SJSA1 (cell line): ENCODE measurements at regions not wholly inside any gene's neighbourhood (a gene's known extent, or its start where the extent isn't known, plus 50 kb on each side); places are given as distances from the start of the nearest gene placed in this dataset.
A peak's percentile ranks its signal among the peaks of the same experiment; 100 is the strongest.
"Not testable (repeated sequence)": the region's sequence is repeated elsewhere in the genome, so short reads cannot be mapped to it uniquely, and the experiment has no call there.

Experiments
- DNase-seq, 2 experiments: peaks; one replicate each; pipeline ENCODE4 v3.0.0-alpha.2; 2015 to 2020; ENCODE audit warnings: low spot score in 2 of 2, low read depth in 1 of 2
- H3K27ac ChIP-seq: fragments of 250-450 bp; sonication (Bioruptor Pico); 2 replicates; pipeline ENCODE4 v1.5.1; 2020; ENCODE audit warnings: mild to moderate bottlenecking, moderate library complexity
- H3K27me3 ChIP-seq: fragments of 250-450 bp; sonication (Bioruptor Pico); replicated peaks from 2 replicates; pipeline ENCODE4 v1.5.1; 2020; ENCODE audit warnings: mild to moderate bottlenecking, moderate library complexity
- H3K36me3 ChIP-seq: fragments of 250-450 bp; sonication (Bioruptor Pico); 2 replicates; pipeline ENCODE4 v1.5.1; 2020; ENCODE audit warnings: mild to moderate bottlenecking
- H3K4me1 ChIP-seq: fragments of 250-450 bp; sonication (Bioruptor Pico); replicated peaks from 2 replicates; pipeline ENCODE4 v1.6.1; 2021; ENCODE audit warnings: mild to moderate bottlenecking
- H3K4me3 ChIP-seq: fragments of 250-450 bp; sonication (Bioruptor Pico); 2 replicates; pipeline ENCODE4 v1.5.1; 2020; ENCODE audit warnings: mild to moderate bottlenecking
- H3K9me3 ChIP-seq: fragments of 250-450 bp; sonication (Bioruptor Pico); replicated peaks from 2 replicates; pipeline ENCODE4 v1.5.1; 2020; ENCODE audit warnings: mild to moderate bottlenecking

DNA sequence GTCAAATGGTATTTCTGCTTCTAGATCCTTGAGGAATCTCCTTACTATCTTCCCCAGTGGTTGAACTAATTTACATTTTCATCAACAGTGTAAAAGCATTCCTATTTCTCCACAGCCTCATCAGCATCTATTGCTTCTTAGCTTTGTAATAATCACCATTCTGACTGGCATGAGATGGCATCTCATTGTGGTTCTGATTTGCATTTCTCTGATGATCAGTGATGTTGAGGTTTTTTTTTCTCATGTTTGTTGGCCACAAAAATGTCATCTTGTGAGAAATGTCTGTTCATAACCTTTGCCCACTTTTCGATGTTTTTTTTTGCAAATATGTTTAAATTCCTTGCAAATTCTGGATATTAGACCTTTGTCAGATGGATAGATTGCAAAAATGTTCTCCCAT, 797.3 kb downstream of the KCNA4 start:
- H3K4me3 ChIP-seq, H3K4me1 ChIP-seq, H3K9me3 ChIP-seq, DNase-seq, H3K36me3 ChIP-seq, H3K27ac ChIP-seq, H3K27me3 ChIP-seq: not testable (repeated sequence)

DNA sequence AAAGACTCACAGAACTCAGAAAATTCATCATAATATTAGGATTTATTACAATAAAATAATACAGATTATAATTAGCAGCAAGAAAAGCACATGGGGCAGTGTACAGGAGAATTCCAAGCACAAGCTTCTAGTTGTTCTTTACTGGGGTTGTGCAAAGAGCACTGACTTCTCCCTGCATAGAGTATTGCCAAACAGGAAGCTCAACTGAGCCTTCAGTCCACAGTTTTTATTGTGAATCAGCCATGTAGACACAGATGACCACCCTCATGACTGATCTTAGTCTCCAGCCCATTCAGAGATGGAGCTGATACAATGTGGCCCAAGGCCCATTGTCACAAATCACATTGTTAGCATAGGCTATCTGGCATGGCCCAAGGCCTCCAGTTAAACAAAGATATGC, 798.9 kb downstream of the KCNA4 start:
- H3K36me3 ChIP-seq, result no peaks in the 10 kb centered on the region

DNA sequence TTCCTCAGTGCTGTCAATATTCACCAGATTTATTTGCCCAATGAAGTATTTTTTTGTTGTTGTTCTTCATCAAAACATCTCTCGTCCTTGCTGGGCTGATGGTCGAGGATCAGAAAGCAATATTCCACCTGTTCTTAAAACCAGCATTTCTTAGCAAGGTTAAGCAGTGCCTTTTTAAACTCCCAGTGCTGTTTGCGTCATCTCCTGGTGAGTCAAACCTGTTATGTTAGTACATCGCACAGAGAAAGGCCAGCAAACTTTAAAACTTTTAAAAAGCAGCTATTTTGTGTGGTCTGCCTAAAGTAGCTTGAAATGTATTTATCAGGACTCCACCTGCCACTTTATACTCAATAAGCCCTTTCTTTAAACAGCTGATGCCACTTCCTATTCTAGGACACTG, 802.0 kb downstream of the KCNA4 start:
- Histone ChIP-seq H3K9me3 (no peaks in the 10 kb centered on the region), H3K27ac (no peak overlapping the region), H3K4me1 (peaks cover 5% of the 10 kb centered on the region), H3K4me3 (no peak overlapping the region), H3K36me3 (no peaks in the 10 kb centered on the region), H3K27me3 (no peaks in the 10 kb centered on the region)
- DNase-seq, result no peak

More for the DNA sequence above, 798.9 kb downstream of the KCNA4 start:
- Histone ChIP-seq H3K9me3 (no peaks in the 10 kb centered on the region), H3K27me3 (no peaks in the 10 kb centered on the region), H3K4me1 (no peaks in the 10 kb centered on the region), H3K4me3 (no peak overlapping the region), H3K27ac (no peak overlapping the region)
- DNase-seq, result no peak

DNA sequence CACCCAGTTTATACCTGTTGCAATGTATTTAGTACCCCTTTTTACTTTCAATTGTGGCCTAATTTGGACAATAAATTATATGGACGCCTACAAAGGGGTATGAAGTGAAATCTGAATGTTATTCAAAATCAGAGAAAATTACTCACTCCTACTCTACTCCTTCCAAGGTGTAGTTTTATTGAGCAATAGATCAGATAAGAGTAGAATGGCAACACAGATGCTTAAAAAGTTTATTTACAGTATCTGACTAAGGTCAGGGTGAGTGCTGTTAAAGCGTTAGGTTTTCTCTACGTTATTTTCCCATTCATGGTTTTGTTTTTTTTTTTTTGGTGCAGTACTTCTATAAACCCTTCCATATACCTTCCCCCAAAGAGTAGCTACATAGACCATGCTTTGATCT, 805.6 kb downstream of the KCNA4 start:
- no peak for DNase-seq

DNA sequence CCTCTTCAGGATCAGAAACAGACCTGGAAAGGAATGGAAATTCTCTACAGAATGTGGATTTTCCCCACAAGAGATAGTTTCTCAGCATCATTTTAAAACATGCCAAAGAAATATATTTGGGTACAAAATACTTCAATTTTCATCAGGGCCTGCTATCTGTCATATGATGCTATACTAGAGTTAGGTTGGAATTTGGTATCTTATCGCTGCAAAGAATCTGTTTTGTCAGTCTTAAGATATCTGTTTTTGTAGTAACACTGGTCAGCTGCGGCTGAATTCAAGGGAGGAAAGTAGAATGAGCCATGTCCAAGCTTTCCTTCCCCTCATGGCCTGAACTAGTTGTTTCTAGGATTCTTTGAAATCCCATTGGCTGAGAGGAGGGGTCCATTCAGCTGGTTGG, 806.4 kb downstream of the KCNA4 start:
- no peak for DNase-seq
- H3K4me3 ChIP-seq, result no peak overlapping the region
- H3K27me3 ChIP-seq, result no peaks in the 10 kb centered on the region
- no peaks in the 10 kb centered on the region for H3K36me3 ChIP-seq
- H3K27ac ChIP-seq, result no peak overlapping the region
- H3K9me3 ChIP-seq, result no peaks in the 10 kb centered on the region
- peaks cover 16% of the 10 kb centered on the region for H3K4me1 ChIP-seq

More for the DNA sequence above, 805.6 kb downstream of the KCNA4 start:
- Histone ChIP-seq H3K27me3 (no peaks in the 10 kb centered on the region), H3K36me3 (no peaks in the 10 kb centered on the region), H3K4me3 (no peak overlapping the region), H3K27ac (no peak overlapping the region), H3K9me3 (no peaks in the 10 kb centered on the region), H3K4me1 (peaks cover 16% of the 10 kb centered on the region)

DNA sequence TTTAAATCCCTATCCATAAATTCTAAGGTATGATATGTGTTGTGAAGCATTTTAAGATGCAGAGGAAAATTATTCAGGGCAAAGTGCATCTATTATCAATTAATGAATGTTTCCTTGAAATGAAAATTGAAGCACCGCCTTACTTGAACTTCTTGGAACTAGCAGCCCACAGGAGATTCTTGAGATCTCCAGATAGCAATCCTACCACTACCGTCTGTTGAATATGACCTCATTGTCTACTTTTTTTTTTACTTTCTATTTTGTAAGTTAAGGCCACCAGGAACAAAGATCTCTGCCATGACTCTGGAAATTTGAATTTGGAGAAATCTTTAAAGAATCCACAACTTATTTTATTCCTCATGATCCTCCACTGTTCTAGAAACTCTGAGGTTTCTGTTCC, 808.7 kb downstream of the KCNA4 start:
- H3K27me3 ChIP-seq, result no peaks in the 10 kb centered on the region
- no peaks in the 10 kb centered on the region for H3K9me3 ChIP-seq
- peak overlapping the region; percentile 50 for H3K27ac ChIP-seq
- H3K4me1 ChIP-seq, result peaks cover 16% of the 10 kb centered on the region
- H3K36me3 ChIP-seq, result no peaks in the 10 kb centered on the region
- no peak overlapping the region for H3K4me3 ChIP-seq
- peak in 1 of 2 experiments; percentile 38 for DNase-seq

DNA sequence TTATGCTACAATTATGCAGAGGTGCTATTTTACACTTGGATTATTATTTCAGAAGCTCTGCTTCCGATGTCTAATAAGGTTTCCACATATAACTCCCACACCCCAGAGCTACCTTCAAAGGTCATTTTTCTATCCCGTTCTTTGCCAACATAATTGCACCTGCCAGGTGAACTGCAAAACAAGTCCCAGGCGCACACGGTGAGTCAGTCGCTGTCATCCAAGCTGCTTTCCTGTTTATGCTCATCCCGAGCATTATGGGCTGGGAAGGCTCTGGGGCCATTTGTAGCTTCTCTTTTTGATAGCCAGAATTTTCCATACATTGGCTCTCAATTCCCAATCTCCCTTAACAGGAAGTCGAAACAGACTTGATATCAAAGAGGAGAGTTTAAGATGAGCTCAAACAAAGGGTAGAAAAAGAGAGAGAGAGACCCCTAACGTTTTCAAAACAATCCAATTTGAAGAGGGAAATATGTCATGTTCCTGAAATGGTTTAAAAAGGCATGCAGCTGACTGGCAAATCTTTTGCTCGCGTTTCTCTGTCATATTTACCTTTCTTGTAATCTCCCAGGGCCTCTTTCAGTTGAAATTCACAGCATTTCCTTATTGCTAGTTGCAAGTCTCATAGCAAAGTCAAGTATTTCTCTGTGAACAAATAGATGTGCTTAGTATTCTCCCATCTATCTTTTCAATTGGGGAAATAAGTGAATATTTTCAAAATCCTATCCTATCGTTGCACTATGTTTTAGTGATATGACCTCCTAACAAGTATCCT, 815.9 kb downstream of the KCNA4 start:
- H3K4me3 ChIP-seq, result no peak overlapping the region
- no peak for DNase-seq
- H3K27me3 ChIP-seq, result no peaks in the 10 kb centered on the region
- no peaks in the 10 kb centered on the region for H3K9me3 ChIP-seq
- H3K36me3 ChIP-seq, result no peaks in the 10 kb centered on the region
- no peak overlapping the region for H3K27ac ChIP-seq
- H3K4me1 ChIP-seq, result no peaks in the 10 kb centered on the region

DNA sequence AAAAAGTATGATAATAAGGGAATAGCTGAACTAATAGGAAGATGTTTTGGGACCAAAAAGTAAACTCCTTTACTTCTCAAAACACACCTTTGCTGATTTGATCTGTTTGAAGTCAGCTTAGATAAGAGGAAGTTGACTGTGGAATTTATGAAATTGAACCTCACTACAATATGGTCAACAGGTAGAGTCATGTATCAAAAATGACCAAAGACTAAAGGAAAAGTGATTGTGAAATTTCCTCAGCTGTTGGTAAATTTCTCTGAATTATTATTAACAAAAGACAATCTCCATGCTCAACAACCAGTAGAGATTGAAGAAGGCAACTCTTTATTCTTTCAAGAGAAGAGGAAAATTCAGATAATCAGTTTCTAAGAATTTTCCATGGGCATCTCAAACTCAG, 826.5 kb downstream of the KCNA4 start:
- no peak for DNase-seq
- H3K36me3 ChIP-seq, result no peaks in the 10 kb centered on the region

DNA sequence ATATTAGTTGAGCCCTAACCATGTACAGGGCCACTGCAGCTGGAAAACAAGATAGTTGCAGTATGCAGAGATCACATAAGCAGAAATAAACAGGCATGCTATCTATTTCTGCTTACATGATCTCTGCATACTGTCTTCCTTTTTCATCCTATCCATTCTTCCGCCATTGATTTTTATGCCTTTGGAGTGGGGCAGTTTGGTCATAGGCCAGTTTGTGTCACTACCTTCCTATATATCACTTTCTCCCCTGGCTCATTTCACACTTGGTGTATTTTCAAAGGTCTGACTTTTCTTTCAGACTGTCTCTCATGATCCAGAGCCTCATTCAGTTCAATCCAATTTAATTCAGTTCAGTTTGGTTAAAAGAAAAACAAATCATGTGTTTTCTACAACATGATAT, 829.6 kb downstream of the KCNA4 start:
- no peak for DNase-seq
- H3K36me3 ChIP-seq, result no peaks in the 10 kb centered on the region
- H3K9me3 ChIP-seq, result no peaks in the 10 kb centered on the region
- H3K27me3 ChIP-seq, result no peaks in the 10 kb centered on the region
- H3K4me1 ChIP-seq, result peaks cover 26% of the 10 kb centered on the region
- H3K27ac ChIP-seq, result no peak overlapping the region
- no peak overlapping the region for H3K4me3 ChIP-seq

More for the DNA sequence above, 826.5 kb downstream of the KCNA4 start:
- no peak overlapping the region for H3K4me3 ChIP-seq
- no peak overlapping the region for H3K27ac ChIP-seq
- no peaks in the 10 kb centered on the region for H3K27me3 ChIP-seq
- H3K9me3 ChIP-seq, result no peaks in the 10 kb centered on the region
- H3K4me1 ChIP-seq, result peaks cover 14% of the 10 kb centered on the region

DNA sequence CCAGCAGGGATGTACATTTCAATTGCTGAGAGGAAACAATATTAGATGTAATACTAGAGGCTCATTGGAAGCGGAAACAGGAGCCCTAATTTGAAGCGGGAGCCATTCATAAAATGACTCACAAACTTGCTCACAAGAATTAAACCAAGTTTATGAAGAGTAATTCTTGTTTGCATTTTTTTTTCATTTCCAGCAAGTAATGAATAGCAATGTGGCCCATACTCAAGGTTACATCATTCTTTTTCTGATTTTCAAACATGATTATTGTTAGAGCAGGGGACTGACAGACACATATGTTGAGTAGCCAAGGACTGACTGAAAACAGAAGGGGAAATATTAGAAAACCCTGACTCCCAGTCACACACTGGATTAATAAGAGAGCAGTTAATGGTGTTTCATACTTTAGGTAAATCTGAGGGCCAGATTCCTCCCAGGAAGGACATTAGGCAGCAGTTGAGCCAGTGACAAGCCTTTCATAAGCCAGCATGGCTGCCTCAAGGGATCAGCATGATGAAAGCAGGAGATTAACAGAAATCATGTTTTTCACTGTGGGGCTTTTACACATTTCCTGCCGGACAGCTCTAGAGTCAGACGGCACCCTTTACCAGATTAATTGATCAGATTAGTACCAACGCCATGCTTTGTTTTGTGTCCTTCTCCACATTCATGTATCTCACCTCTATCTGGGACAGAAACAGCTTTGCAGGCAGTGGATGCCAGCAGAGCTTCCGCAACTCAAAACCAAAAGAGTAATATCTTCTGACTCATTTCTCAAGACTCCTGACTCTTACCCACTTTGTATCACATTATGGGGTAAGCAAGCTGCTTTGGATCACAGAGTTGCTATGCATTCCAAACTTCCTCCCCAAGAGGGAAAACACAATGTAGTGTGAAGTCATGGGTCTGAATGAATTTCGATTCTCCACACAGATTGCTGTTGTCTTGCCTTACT, 831.6 kb downstream of the KCNA4 start:
- Histone ChIP-seq H3K36me3 (no peaks in the 10 kb centered on the region), H3K9me3 (no peaks in the 10 kb centered on the region), H3K27ac (peak overlapping the region; percentile 95), H3K4me1 (peaks cover 26% of the 10 kb centered on the region), H3K27me3 (no peaks in the 10 kb centered on the region), H3K4me3 (no peak overlapping the region)
- peak; percentile 67 to 89 for DNase-seq

DNA sequence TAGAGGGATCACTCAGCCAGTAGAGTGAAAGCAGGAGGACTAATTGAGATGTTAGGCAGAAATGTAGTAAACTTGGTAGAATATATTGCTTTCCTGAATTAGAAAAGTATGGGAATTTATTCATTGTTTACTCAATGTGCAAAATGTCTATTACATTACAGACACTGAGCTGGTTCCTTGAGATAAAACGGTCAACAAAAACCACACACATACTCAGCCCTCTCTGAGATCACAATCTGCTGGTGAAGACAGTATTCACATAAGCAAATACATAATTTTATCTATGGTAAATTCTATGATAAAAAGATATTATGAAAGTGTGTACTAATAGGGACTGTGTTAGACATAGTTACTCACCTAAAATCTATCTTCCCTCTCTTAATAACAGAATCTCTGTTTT, 833.5 kb downstream of the KCNA4 start:
- H3K36me3 ChIP-seq, result no peaks in the 10 kb centered on the region
- no peak overlapping the region for H3K4me3 ChIP-seq
- no peaks in the 10 kb centered on the region for H3K27me3 ChIP-seq
- DNase-seq, result no peak
- H3K27ac ChIP-seq, result no peak overlapping the region
- peaks cover 26% of the 10 kb centered on the region for H3K4me1 ChIP-seq
- no peaks in the 10 kb centered on the region for H3K9me3 ChIP-seq

DNA sequence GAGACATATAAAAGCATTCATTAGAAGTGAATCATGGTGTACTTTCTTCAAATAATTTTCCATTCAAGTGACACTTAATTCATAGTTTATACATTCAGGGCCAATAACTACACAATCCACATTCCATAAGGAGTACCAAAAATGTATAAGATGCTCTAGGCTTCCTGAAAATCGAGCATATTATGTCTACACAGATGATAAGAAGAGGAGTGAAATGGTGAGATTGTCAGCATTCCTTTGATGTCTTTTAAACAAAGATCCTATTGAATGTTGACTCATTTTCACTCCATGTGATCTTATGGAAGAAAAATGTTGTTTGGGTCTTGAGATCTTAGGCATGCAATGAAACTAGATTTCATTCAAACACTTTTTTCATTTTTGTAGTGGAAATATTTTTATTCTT, 843.2 kb downstream of the KCNA4 start:
- peak in 1 of 2 experiments; percentile 92 for DNase-seq
- Histone ChIP-seq H3K4me3 (no peak overlapping the region), H3K36me3 (no peaks in the 10 kb centered on the region), H3K27ac (peak overlapping the region; percentile 80), H3K9me3 (no peaks in the 10 kb centered on the region), H3K4me1 (peaks cover 36% of the 10 kb centered on the region), H3K27me3 (no peaks in the 10 kb centered on the region)

DNA sequence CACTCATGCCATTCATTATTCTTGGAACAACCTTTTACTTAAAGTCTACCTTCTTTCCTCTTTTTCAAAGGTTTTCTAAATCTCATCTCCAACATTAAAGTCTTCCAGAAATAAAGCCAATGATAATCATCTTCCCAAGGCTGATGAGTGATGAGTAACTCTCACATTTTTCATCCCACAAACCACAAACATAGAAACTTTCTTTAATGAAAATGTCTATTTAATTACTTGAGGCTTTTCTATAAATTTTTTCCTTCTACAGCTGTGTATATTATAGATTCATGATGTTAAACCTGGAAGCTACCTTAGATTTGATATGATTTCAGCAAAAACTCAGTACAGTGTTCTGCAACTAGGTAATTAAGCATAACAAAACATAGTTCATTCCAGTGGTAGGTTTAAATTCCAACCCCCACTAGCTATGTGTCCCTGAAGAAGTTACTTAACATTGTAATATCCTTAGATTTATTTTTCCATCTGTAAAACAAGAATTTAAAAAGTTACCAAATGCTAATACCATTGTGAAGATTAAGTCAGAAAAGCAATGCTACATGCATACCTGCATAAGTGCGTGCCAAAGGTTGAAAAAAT, 845.4 kb downstream of the KCNA4 start:
- no peaks in the 10 kb centered on the region for H3K9me3 ChIP-seq
- H3K4me3 ChIP-seq, result no peak overlapping the region
- no peaks in the 10 kb centered on the region for H3K36me3 ChIP-seq
- H3K27ac ChIP-seq, result no peak overlapping the region
- H3K4me1 ChIP-seq, result peaks cover 36% of the 10 kb centered on the region
- no peak for DNase-seq
- H3K27me3 ChIP-seq, result no peaks in the 10 kb centered on the region

DNA sequence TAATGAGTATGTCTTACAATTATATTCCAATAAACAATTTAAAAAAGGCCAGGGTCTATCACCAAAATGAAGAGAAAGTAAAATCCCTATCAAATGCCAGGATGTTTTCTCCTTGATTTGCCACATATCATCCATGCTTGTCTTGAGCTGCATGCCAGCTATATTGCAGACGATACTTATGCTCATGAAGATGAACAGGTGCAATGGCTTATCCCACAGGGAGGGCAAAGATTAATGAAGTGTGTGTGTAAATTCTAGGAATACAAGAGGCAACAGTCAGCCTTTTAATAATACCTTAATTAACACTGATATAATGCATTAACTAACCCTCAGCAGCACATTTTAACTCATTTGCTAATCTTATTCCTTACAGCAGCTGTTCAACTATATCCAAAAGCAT, 850.5 kb downstream of the KCNA4 start:
- Histone ChIP-seq H3K27ac (no peak overlapping the region), H3K36me3 (no peaks in the 10 kb centered on the region), H3K27me3 (no peaks in the 10 kb centered on the region), H3K4me1 (peaks cover 12% of the 10 kb centered on the region), H3K9me3 (no peaks in the 10 kb centered on the region), H3K4me3 (no peak overlapping the region)
- DNase-seq, result no peak
